GM19025 (cell line): ENCODE measurements at regions not wholly inside any gene's neighbourhood (a gene's known extent, or its start where the extent isn't known, plus 50 kb on each side); places are given as distances from the start of the nearest gene placed in this dataset.
"Not testable (repeated sequence)": the region's sequence is repeated elsewhere in the genome, so short reads cannot be mapped to it uniquely, and the experiment has no call there.

Experiments
- ATAC-seq: cut with Tn5 transposase; IDR thresholded peaks from one replicate; pipeline ENCODE4 v1.9.1; 2021; ENCODE audit warnings: mild to moderate bottlenecking, low read depth, moderate library complexity; ENCODE audit not compliant: unreplicated experiment

DNA sequence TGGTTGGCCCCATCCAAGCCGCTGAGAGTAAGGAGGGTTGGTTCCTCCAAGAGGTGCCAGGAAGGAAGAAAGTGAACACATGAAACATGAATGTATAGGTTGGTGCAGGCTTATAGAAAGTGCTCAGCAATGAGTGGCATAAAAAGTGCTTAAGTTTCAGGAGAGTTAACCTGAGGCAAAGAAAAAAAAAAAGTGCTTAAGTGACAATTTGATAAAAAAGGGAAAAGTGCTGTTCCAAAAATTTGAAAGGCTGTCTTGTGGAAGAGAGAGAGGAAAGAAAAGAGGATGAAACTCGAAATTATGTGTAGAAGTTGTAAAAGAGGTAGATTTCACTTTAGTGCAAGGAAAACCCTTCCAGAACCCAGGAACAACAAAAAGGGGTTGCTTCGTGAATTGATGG, 85.5 kb upstream of the MAP4K4 start:
- no peak for ATAC-seq

DNA sequence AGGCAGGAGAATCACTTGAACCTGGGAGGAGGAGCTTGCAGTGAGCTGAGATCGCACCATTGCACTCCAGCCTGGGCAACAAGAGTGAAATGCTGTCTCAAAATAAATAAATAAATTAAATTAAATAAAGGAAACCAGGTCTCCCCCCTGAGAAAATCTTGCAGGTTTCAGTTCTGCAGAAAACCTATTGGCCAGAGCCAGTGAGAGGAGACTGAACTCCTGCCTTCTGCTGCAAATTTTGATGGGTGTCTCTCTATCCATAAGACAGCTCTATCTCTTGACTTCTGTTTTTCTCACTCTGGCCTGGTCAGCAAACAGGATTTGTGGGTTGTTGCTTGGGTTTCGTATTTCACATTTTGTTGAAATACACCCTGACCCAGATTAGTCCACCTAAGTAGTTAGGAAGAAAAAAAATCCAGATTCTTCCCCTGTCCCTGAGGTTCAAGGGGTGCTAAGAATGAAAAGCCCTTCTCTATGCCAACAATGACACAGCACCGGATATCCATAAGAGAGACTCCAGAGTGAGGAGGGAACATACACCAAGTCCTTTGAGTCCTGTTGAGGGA, 86.7 kb upstream of the MAP4K4 start:
- ATAC-seq, result no peak

DNA sequence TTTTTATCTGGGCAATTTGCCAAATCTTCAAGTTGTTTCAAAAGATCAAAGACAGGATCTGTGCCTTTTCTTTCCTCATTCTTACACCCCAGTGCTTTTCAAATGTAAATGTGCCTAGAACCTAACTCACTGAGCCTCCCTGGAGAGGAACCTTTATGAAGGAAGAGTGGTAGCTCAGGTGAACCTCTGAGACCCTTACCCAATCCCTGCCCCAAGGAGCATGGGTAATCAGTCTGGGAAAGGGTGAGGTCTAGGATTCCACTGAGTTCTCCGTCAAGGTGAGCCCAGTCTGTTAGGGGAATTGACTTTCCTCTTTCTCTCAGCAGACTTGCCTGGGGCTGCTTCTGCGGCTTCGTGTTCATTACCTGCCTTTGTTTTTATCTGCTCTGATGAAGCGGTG, 88.1 kb upstream of the MAP4K4 start:
- ATAC-seq, result no peak

DNA sequence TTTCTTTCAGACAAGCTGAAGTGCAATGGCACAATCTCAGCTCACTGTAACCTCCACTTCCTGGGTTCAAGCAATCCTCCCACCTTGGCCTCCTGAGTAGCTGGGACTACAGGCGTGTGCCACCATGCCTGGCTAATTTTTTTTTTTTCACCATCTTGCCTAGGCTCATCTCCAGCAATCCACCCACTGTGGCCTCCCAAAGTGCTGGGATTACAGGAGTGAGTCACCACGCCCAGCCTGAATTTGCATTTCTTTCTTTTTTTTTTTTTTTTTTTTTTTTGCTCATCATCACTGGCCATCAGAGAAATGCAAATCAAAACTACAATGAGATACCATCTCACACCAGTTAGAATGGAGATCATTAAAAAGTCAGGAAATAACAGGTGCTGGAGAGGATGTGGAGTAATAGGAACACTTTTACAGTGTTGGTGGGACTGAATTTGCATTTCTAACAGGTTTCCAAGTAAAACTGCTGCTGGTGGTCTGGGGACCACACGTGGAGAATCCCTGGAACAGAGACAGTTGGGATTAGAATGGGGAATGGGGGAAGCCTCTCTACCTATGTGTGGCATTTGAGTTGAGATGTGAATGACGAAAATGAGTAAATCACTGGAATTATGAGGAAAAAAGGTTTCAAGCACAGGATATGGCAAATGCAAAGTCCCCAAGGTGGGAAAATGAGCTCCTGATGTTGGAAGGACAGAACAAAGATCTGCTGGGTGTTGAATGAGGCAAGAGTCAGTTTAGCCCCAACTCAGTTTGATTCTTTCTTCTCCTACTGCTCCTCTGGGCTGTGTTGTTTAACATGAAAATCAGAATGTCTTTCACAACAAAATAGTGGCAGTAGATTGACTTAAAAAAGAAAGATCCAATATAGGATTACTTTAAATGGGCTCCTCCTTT, 88.8 kb upstream of the MAP4K4 start:
- no peak for ATAC-seq

DNA sequence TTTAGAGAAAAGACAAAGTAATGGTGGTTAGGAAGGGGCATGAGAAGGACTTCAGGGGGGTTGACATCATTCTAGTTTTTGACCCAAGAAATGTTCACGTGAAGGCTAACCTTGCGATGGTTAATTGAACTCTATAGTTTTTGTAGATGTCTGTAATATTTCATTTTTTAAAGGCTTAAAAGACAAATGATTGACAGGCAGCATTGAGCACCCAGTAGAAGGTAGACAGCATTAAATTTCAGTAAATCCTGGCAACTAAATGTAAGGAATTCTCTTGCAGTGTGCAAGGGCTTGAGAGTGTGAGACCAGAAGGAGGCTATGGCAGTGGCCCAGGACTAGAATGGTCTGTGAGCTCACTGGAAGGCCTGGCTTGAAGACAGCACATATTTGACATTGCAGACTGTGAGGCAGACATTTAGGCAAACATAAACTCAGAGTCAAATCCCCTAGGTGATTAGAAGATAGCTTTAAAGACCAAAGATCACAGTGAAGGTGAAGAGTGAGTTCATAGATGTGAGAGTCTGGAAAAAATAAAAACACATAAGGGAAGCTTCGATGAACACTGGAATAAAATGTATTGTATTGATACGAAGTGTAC, 100.1 kb upstream of the MAP4K4 start:
- no peak for ATAC-seq

DNA sequence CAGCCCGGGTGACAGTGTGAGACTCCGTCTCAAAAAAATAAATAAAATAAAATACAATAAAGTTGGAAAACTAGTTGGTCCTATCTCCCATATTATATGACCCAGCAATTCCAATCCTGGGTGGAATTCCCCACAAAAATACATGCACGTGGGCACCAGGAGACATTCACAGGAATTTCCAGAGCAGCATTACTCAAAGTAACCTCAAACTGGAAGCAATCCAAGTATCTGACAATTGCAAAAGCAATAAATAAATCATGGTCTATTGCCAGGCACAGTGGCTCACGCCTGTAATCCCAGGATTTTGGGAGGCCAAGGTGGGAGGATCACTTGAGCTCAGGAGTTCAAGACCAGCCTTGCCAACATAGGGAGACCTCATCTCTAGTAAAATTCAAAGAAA, 101.2 kb upstream of the MAP4K4 start:
- ATAC-seq, result no peak

DNA sequence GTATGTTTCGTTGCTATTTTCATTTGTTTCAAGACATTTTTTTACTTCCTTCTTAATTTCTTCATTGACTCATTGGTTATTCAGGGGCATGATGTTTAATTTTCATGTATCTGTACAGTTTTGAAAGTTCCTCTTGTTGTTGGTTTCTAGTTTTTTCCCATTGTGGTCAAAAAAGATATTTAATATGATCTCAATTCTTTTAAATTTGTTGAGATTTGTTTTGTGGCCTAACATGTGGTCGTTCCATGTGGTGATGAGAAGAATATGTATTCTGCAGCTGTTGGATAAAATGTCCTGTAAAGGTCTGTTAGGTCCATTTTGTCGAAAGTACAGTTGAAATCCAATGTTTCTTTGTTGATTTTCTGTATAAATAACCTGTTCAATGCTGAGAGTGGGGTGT, 110.3 kb upstream of the MAP4K4 start:
- ATAC-seq, result no peak

DNA sequence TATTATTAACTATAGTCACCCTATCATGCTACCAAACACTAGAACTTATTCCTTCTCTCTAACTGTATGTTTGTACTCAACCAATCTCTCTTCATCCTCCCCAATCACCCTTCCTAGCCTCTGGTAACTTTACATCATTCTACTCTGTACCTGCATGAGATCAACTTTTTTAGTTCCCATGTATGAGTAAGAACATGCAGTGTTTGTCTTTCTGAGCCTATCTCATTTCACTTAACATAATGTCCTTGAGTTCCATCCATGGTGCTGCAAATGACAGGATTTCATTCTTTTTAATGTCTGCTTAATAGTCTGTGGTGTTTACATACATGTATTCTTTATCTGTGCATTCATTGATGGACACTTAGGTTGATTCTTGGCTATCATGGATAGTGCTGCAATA, 108.9 kb upstream of the RFX8 start:
- ATAC-seq, result no peak

DNA sequence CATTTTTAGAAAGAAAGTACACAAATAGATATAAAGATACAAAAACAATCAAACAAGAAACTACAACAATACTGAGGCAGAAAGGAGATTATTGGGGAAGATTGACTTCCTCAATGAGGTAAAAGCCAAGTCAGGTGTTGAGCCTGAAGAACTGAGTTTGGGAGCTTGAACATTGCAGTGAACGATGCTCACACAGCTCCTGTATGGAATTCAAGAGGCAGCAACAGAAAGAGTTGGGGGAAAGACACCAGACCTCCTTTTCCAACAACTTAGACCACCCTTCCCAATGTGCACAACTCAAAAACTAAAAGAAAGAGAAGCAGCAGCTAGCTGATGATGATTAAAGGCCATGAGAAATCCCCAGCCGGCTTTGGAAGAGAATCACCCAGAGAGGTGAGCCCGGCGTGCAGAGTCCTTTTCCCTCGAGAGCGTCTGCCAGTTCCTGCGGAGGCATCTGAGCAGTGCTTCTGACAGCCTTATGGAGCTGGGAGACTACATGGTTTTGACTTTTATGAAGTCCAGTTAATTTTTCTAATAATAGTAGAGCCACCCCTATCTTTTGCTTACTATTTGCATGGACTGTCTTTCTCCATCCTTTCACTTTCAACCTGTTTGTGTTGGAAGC, 106.9 kb upstream of the RFX8 start:
- no peak for ATAC-seq

DNA sequence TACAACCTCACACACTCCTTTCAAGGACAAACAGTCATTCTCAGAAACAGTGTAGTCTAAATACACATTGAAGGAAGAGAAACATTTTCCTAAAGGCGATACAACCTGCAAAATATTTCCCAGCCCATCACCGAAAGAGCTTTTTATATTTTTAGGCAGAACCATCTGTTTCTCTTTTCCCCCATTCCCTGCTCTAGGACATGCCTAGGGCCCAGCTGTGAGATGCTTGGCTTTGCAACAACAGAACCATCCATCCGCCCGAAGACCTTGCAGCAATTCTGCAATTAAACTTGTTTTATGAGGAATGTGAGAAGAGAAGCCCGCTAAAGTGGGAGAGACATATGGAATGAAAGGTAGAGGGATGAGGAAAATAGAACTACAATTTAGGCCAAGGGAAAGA, 105.6 kb upstream of the RFX8 start:
- no peak for ATAC-seq

DNA sequence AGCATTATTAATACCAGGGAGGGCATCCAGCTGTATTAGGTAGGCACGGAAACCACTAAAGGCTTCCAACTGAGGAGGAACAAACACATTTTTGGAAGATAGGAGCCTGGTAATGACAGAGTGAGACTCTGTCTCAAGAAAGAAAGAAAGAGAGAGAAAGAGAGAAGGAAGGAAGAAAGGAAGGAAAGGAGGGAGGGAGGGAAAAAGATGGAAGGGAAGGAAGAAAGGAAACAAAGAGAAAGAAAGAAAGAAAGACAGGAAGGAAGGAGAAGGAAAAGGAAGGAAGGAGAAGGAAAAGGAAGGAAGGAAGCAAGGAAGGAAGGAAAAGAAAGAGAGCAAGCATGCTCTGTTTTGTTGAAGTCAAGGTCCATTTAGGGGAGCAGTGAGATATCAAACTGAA, 103.8 kb upstream of the RFX8 start:
- no peak for ATAC-seq

DNA sequence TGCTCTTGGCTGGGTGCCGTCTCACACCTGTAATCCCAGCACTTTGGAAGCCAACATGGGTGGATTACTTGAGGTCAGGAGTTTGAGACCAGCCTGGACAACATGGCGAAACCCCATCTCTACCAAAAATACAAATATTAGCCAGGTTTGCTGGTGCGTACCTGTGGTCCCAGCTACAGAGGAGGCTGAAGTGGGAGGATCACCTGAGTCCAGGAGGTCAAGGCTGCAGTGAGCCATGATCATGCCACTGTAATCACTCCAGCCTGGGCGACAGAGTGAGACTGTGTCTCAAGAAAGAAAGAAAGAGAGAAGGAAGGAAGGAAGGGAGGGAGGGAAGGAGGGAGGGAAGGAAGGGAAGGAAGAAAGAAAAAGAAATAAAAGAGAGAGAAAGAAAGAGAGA, 103.2 kb upstream of the RFX8 start:
- ATAC-seq, result not testable (repeated sequence)

DNA sequence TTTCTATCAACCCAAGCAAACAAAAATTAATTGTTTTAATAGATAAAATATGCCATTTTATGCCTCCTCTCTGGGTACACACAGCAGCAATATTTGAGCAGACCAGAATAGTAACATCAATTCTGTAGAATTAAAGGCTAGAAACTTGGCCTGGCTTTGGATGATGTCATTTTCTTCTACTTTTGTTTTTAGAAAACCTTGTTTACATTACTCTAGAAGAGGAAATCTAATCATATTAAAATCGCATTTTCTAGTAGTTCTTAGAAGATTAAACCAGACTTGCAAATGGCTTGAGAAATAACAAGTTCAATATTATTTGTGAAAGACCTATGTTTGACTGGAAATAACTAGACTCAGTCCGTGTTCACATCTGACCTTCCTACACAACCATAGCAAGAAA, 102.3 kb upstream of the RFX8 start:
- no peak for ATAC-seq

DNA sequence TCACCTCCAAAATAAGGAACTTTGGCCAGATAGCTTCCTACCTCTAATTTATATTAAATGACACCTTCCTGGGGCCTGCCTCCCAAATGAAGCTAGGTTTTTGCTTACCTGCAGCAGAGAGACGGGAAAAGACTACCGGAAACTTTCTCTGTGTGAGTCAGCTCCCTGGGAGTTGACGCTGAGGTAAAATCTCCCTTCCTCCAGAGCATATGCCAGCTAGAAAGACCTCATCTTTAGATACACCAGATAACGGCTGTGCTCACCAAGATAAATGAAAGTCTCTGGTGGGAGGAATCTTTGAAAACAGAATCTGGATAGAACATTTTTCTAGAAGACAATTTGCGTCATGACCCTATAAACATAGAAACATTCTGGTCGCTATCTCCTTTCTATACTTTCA, 99.7 kb upstream of the RFX8 start:
- no peak for ATAC-seq

DNA sequence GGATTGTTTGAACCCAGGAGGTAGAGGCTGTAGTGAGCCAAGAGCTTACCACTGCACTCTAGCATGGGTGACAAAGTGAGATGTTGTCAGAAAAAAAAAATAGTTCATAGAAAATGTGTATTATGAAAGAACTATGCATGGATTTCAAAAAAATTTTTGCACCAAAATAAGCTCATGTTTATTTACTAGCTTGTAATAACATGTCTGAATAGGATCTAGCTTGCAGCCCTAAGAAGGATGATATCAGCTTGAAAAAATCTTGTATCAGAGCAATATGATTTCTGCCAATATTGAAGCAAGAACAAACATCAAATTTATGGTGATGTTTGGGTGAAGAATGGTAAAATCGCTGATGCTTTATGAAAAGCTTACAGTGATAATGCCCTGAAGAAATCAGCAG, 97.0 kb upstream of the RFX8 start:
- ATAC-seq, result no peak

DNA sequence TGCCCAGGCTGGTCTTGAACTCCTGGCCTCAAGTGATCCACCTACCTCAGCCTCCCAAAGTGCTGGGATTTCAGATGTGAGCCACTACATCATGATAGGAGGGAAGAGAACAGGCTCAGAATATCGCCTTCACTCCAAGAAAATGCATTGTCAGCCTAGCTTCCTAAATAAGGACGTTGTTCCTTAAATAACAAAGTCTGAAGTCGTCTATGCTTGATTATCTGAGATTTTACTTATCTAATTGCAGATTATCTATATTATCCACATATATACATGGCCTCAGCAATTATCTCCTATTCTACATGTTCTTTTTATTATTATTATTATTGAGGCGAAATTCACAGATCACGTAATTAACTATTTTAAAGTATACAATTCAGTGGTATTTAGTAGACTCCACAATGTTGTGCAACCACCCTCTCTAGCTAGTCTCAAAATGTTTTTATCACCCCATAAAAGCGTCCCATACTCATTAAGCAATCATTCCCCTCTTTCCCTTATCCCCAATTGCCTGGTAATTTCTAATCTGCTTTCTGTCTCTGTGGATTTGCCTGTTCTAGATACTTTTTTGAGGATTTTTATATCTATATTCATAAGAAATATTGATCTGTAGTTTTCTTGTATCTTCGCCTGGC, 95.1 kb upstream of the RFX8 start:
- no peak for ATAC-seq

DNA sequence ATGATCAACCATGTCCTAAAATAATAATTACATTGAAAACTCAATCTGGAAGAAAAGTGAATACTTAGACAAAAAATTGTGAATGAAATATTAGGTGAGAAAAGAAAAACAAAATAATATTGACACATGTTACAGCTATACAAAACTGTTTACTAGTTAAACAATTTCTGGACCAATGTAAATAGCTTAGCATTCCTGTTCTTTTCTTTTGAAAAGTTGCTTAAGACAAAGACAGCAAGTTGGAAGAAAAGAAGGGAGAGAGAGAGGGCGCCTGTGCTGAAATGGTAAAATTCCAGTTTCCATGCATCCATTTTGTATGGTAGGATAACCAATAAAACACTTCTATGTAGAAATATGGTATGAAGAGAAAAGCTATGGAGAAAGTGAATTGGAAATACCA, 94.1 kb upstream of the RFX8 start:
- ATAC-seq, result no peak

DNA sequence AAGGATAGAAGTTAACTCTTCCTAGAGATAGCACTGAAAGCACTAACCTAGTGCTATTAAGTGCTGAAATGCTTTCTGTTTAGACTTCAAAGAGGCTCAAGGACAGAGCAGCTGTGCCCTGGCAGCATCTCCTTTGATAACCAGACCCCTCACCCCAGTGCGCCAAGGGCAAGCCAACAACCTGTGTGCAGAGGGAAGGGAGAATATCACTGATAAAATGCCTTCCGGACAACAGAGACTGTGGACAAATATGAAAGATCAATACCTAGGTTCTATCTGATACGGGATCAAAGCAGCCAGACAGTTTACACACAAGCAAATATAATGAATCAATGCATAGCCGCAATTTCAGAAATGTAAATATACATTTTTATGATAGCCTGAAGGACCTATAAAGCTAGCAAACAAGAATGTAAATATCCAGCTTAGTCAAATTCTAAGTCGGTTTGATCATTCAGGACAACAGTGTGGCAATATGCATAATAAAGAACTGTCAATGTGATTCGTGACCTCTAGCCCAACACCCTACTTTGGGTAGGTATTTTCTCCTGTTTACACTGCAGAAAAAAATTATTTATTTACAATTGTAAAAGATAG, 91.8 kb upstream of the RFX8 start:
- no peak for ATAC-seq

DNA sequence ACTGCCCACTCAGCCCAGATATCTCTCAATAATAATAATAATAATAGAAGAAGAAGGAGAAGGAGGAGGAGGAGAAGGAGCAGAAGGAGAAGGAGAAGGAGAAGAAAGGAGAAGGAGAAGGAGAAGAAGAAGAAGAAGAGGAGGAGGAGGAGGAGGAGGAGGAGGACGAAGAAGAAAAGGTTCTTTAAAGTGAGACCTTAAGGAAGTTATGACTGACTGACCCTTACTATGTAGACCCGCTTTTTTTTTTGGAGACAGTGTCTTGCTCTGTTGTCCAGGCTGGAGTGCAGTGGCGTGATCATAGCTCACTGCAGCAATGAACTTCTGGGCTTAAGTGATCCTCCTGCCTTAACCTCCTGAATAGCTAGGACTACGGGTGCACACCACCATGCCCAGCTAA, 88.9 kb upstream of the RFX8 start:
- no peak for ATAC-seq

DNA sequence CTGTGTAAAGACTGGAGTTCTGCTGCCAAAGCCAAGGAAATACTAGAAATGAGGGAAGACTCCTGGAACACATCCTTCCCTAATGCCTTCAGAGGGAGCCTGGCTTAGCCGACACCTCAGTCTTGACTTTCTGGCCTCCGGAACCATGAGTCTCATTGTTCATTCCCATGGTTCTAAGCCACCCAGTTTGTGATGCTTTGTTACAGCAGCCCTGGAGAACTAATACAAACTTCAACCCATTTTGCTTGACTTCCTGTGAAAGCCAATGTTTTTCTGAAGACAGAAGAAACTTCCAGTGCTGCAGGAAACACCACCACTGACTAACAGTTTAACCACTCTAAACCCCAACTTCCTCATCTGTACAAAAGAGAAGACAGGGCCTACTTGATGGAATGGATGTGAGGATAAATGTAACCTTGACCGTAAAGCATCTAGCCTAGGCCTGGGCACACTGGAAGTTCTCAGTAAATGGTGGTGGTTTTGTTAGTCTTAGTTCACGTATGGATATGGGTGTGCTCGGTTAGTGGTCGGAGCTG, 85.9 kb upstream of the RFX8 start:
- ATAC-seq, result no peak
